ENCODE measurements at regions not wholly inside any gene's neighbourhood (a gene's known extent, or its start where the extent isn't known, plus 50 kb on each side); places are given as distances from the start of the nearest gene placed in this dataset.
"Not testable (repeated sequence)": the region's sequence is repeated elsewhere in the genome, so short reads cannot be mapped to it uniquely, and the experiment has no call there.

DNA sequence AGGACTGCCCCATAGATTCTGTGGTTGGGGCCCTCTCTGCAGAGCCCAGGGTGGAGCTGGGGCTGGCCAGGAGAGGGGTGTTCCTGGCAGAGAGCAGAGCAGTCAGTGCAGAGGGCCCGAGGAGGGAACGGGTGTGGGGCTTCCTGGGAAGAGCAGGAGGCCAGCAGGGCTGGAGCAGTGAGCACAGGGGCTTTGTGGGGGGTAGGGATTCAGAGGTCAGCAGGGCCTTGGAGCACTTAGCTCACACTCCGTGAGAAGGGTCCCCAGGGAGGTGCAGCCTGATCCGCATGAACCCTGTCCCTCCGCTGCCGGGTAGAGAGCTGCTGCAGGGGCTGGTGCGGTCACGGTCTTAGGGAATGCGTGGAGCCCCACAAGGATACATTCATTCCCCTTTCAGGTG lies 113.0 kb upstream of the CIBAR2 start:
- TF ChIP-seq FOXP2 (optimal IDR thresholded peaks at IDR 0.05; ENCODE audit: control extremely low read depth, extremely low read length, insufficient read depth) (no peak), POLR2AphosphoS5 (IDR thresholded peaks at IDR 0.05; ENCODE audit: borderline replicate concordance, low read depth, low read length) (no peak), EZH2 (IDR thresholded peaks at IDR 0.05) (no peak)
- H3K4me3 ChIP-seq: no peak overlapping the region
- no peak overlapping the region for H3K27ac ChIP-seq
- no peak for DNase-seq (ENCODE audit: low read depth, low spot score)
- no peaks in the 10 kb centered on the region for H3K36me3 ChIP-seq (ENCODE audit: insufficient read depth, low read length)
- no peak overlapping the region for H3K9ac ChIP-seq (ENCODE audit: insufficient read length)
- H3K9me3 ChIP-seq (ENCODE audit: low read depth, low read length): no peaks in the 10 kb centered on the region

DNA sequence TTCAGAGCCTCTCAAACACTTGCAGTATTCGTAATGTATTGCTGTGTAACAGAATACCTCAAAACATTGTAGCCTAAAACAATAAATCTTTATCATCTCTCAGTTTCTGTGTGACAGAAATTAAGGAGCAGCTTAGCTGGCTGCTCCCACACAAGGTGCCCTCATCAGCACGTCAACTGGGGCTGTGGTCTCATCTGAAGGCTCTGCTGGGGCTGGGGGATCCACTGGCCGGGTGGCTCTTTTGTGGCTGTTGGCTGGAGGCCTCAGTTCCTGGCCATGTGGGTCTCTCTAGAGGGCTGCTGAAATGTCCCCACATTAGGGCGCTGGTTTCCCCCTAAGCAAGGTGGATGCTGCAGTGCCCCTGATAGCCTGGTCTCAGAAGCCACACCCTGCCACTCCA lies 113.4 kb upstream of the CIBAR2 start:
- no peak for DNase-seq (ENCODE audit: low read depth, low spot score)
- H3K4me3 ChIP-seq: no peak overlapping the region
- no peaks in the 10 kb centered on the region for H3K36me3 ChIP-seq (ENCODE audit: insufficient read depth, low read length)
- H3K9ac ChIP-seq (ENCODE audit: insufficient read length): no peak overlapping the region
- H3K27ac ChIP-seq: no peak overlapping the region
- no peaks in the 10 kb centered on the region for H3K9me3 ChIP-seq (ENCODE audit: low read depth, low read length)
- TF ChIP-seq FOXP2 (optimal IDR thresholded peaks at IDR 0.05; ENCODE audit: control extremely low read depth, extremely low read length, insufficient read depth) (no peak), POLR2AphosphoS5 (IDR thresholded peaks at IDR 0.05; ENCODE audit: borderline replicate concordance, low read depth, low read length) (no peak), EZH2 (IDR thresholded peaks at IDR 0.05) (no peak)

DNA sequence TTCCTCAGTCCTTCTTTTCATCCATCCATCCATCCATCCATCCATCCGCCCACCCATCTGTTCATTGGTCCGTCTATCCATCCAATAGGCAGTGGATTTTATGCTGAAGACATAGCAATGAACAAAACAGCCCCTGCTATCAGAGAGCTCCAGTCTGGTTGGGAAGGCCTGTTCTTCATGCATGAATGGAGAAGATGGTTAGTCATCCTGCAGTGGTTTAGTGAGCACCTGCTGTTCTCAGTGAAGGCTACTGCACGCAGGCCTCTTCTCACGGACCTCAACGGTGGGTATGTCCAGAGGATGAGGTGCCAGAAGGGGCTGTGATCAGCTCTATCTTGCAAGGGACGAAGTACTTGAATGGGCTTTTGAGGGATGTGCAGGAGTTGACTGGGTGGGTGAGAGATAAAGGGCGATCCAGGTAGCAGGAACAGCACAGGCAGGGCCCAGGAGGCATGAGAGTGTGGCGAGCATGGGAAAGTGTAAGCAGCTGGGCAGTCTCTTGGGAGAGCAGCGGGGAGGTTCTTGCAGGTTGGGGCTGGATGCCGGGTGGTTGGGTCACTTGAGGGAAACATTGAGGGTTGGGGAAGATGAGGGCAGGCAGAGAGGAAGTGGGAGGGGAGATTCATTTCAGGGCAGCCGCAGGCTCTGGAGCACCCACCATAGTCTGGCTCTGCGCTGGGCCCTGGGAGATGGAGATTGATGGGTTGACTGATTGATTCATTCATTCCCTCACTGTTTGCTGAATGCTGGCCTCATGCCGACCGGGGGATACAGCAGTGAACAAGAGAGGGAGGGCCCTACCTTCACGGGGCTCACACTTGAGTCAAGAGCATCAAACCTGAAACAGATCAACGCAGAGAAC lies 115.0 kb upstream of the CIBAR2 start:
- H3K9ac ChIP-seq (ENCODE audit: insufficient read length): no peak overlapping the region
- no peak overlapping the region for H3K4me3 ChIP-seq
- TF ChIP-seq EZH2 (IDR thresholded peaks at IDR 0.05) (no peak), FOXP2 (optimal IDR thresholded peaks at IDR 0.05; ENCODE audit: control extremely low read depth, extremely low read length, insufficient read depth) (no peak)
- H3K36me3 ChIP-seq (ENCODE audit: insufficient read depth, low read length): no peaks in the 10 kb centered on the region
- no peak for DNase-seq (ENCODE audit: low read depth, low spot score)
- H3K9me3 ChIP-seq (ENCODE audit: low read depth, low read length): no peaks in the 10 kb centered on the region
- no peak overlapping the region for H3K27ac ChIP-seq

DNA sequence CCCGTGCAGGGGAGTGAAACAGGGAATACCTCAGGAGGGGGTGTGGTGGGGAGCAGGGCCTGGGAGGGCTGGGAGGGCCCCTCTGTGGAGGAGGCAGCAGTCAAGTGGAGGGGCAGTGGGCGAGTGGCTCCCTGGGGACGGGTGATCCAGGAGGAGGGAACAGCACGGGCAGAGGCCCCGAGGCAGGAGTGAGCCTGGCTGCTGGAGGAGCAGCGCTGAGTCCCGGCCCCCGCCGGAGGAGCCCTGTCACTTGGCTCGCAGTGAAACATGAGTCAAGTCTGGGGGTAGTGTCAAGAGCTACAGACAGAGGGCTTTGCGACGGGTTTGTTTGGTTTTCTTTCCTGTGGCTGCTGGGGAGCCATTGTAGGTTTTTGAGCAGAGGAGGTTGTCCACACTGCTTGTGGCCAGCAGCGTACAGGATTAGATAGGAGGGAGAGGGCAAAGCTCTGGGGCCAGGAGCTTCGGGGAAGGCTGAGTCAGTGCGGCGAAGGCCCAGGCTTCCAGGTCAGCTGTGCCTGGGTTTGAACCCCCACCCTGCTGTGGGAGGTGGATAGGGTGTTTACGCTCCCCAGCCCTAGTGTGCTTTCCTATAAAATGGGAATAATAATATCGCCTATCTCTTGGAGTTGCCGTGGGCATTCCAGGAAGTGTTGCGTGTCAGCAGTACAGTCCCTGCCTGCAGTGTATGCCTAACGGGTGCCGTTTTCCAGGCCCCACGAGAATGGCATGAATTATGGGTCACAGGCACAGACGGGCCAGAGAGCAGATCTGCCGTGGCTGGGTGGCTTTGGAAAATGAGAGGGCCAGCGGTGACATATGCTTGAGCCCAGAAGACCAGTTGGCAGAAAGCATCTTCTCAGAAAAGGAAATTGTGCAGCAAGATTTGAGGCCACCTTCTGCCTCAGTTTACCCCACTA lies 115.9 kb upstream of the CIBAR2 start:
- H3K9me3 ChIP-seq (ENCODE audit: low read depth, low read length): no peaks in the 10 kb centered on the region
- H3K9ac ChIP-seq (ENCODE audit: insufficient read length): no peak overlapping the region
- no peaks in the 10 kb centered on the region for H3K36me3 ChIP-seq (ENCODE audit: insufficient read depth, low read length)
- DNase-seq (ENCODE audit: low read depth, low spot score): no peak
- TF ChIP-seq FOXP2 (optimal IDR thresholded peaks at IDR 0.05; ENCODE audit: control extremely low read depth, extremely low read length, insufficient read depth) (no peak), POLR2AphosphoS5 (IDR thresholded peaks at IDR 0.05; ENCODE audit: borderline replicate concordance, low read depth, low read length) (no peak)
- H3K27ac ChIP-seq: no peak overlapping the region
- H3K4me3 ChIP-seq: no peak overlapping the region

DNA sequence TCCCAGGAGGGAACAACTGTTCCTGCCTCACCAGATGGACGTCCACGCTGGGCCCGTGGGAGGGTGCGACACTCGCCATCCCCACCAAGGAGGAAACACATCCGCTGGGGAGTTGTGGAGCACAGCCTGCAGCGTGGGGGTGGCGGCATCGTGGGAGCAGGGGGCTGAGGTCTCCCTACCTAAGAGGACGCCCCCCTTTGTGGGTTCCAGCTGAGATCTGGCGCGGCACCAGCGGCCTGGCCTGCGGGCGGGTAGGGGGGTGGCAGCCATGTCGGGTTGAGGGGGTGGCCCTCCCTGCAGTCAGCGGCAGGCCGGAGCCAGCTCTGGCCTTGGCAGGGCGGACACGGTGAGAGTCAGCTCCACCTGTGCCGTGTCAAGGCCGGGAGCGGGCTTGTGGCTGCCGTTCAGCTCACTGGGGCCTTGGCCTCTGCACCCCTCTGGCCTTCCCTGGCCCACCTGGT lies 116.7 kb upstream of the CIBAR2 start:
- H3K9me3 ChIP-seq (ENCODE audit: low read depth, low read length): no peaks in the 10 kb centered on the region

DNA sequence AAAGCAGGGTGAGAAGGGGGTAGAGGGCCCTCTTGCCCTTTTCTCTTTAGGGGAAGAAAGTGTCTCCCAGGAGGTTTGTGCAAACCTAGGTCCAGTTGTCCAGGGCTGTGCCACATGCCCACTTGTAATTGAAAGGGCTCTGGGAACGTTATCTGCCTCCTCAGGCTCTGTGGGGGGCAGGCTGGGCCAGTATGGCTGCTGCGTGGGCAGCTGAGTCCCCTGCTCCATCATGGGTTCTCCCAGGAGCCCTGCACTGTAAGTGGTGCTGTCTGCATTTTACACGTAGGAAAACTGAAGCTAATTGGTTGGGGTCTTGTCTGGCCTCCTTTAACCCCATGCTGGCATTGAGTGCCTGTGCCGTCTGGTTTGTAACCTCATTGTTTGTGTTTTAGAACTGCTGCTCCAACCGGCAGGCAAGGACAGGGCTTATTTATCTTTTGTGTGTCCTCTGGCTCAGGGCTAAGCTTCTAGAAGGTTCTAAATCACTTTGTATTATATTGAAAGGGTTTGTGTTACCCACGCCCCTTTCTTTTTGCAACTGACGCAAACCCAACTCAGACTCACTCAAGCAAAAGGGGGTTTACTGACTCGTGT lies 117.7 kb upstream of the CIBAR2 start:
- Histone ChIP-seq H3K9me3 (ENCODE audit: low read depth, low read length) (no peaks in the 10 kb centered on the region), H3K9ac (ENCODE audit: insufficient read length) (no peak overlapping the region), H3K36me3 (ENCODE audit: insufficient read depth, low read length) (no peaks in the 10 kb centered on the region), H3K4me3 (no peak overlapping the region), H3K27ac (no peak overlapping the region)
- TF ChIP-seq FOXP2 (optimal IDR thresholded peaks at IDR 0.05; ENCODE audit: control extremely low read depth, extremely low read length, insufficient read depth) (no peak), EZH2 (IDR thresholded peaks at IDR 0.05) (no peak), POLR2AphosphoS5 (IDR thresholded peaks at IDR 0.05; ENCODE audit: borderline replicate concordance, low read depth, low read length) (no peak)
- no peak for DNase-seq (ENCODE audit: low read depth, low spot score)

More for the DNA sequence above, 116.7 kb upstream of the CIBAR2 start:
- H3K36me3 ChIP-seq (ENCODE audit: insufficient read depth, low read length): no peaks in the 10 kb centered on the region
- no peak overlapping the region for H3K4me3 ChIP-seq
- TF ChIP-seq POLR2AphosphoS5 (IDR thresholded peaks at IDR 0.05; ENCODE audit: borderline replicate concordance, low read depth, low read length) (no peak), EZH2 (IDR thresholded peaks at IDR 0.05) (no peak), FOXP2 (optimal IDR thresholded peaks at IDR 0.05; ENCODE audit: control extremely low read depth, extremely low read length, insufficient read depth) (no peak)
- H3K27ac ChIP-seq: no peak overlapping the region
- no peak for DNase-seq (ENCODE audit: low read depth, low spot score)
- no peak overlapping the region for H3K9ac ChIP-seq (ENCODE audit: insufficient read length)

DNA sequence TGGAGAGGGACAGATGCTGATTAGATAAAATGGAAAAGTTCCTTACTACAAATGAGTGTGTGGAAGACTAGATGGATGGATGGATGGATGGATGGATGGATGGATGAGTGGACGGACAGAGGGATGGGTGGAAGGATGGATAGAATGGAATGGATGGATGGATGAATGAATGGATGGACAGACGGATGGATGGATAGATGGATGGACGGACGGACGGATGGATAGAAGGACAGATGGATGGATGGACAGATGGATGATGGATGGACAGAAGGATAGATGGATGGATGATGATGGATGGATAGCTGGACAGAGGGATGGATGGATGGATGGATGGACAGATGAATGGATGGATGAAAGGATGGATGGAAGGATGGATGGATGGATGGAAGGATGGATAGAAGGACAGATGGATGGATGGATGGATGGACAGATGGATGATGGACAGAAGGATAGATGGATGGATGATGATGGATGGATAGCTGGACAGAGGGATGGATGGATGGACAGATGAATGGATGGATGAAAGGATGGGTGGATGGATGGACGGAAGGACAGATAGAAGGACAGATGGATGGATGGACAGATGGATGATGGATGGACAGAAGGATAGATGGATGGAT lies 118.6 kb upstream of the CIBAR2 start:
- H3K9me3 ChIP-seq (ENCODE audit: low read depth, low read length); H3K36me3 ChIP-seq (ENCODE audit: insufficient read depth, low read length); H3K4me3 ChIP-seq; H3K27ac ChIP-seq; H3K9ac ChIP-seq (ENCODE audit: insufficient read length); DNase-seq (ENCODE audit: low read depth, low spot score): not testable (repeated sequence)

DNA sequence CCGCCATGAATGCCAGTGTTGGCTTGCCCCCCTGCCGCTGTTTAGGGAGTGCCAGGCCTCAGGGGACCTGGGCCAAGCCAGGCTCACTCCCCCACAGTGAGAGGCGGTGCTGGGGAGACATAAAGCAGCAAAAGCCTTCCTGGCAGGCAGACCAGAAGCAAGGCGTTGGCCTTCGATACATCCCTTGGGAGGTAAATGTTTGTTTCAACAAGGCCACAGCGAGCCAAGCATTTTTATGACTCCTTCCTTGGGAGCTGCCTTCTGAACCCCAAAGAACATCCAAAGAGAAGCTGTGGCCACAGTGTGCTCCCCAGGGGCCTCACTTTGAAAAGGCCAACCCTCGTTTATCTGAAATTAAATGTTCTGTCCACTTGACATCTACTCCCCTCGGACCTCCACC lies 119.7 kb upstream of the CIBAR2 start:
- H3K36me3 ChIP-seq (ENCODE audit: insufficient read depth, low read length): no peaks in the 10 kb centered on the region
- H3K4me3 ChIP-seq: no peak overlapping the region
- no peak overlapping the region for H3K9ac ChIP-seq (ENCODE audit: insufficient read length)
- DNase-seq (ENCODE audit: low read depth, low spot score): no peak
- TF ChIP-seq EZH2 (IDR thresholded peaks at IDR 0.05) (no peak), POLR2AphosphoS5 (IDR thresholded peaks at IDR 0.05; ENCODE audit: borderline replicate concordance, low read depth, low read length) (no peak), FOXP2 (optimal IDR thresholded peaks at IDR 0.05; ENCODE audit: control extremely low read depth, extremely low read length, insufficient read depth) (no peak)
- no peak overlapping the region for H3K27ac ChIP-seq
- H3K9me3 ChIP-seq (ENCODE audit: low read depth, low read length): no peaks in the 10 kb centered on the region
